ENCODE measurements at regions not wholly inside any gene's neighbourhood (a gene's known extent, or its start where the extent isn't known, plus 50 kb on each side); places are given as distances from the start of the nearest gene placed in this dataset.

DNA sequence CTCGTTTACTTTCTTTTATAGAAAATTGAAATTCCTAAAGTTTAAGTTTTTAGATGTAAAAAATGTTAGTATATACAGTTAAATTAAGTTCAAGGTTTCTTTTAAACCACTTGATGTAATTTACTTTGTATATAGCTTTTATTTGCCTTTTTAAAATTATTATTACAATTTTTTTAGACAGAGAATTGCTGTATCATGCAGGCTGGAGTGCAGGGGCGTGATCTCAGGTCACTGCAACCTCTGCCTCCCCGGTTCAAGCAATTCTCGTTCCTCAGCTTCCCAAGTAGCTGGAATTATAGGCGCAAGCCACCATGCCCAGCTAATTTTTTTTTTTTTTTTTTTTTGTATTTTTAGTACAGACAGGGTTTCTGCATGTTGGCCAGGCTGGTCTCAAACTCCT is 75.0 kb downstream of the KCNRG start:
- no peaks in the 10 kb centered on the region for H3K9me3 ChIP-seq (ENCODE audit: control insufficient read depth, low read length)
- no peaks in the 10 kb centered on the region for H3K27me3 ChIP-seq (ENCODE audit: control insufficient read depth in 1 of 2, insufficient read depth in 2 of 2, low read length in 1 of 2)
- peaks cover 0 to 1% of the 10 kb centered on the region in 2 donors for H3K4me1 ChIP-seq (ENCODE audit: control insufficient read depth in 1 of 2, insufficient read depth in 2 of 2, low read length in 2 of 2)
- no peak overlapping the region for H3K4me3 ChIP-seq (ENCODE audit: low read length in 2 of 2)
- intact Hi-C loops (cut with DNase I): no loop called here
- no peaks in the 10 kb centered on the region for H3K36me3 ChIP-seq (ENCODE audit: control insufficient read depth in 1 of 2, insufficient read depth in 2 of 2, low read length in 1 of 2)
- ATAC-seq (ENCODE audit: low FRiP score): no peak
- H3K27ac ChIP-seq (ENCODE audit: low read depth in 1 of 2, low read length in 2 of 2): no peak overlapping the region
- WGBS, 2 donors: 96 to 97% methylated on average over 5 of the region's 5 CpGs
- no peak for DNase-seq

DNA sequence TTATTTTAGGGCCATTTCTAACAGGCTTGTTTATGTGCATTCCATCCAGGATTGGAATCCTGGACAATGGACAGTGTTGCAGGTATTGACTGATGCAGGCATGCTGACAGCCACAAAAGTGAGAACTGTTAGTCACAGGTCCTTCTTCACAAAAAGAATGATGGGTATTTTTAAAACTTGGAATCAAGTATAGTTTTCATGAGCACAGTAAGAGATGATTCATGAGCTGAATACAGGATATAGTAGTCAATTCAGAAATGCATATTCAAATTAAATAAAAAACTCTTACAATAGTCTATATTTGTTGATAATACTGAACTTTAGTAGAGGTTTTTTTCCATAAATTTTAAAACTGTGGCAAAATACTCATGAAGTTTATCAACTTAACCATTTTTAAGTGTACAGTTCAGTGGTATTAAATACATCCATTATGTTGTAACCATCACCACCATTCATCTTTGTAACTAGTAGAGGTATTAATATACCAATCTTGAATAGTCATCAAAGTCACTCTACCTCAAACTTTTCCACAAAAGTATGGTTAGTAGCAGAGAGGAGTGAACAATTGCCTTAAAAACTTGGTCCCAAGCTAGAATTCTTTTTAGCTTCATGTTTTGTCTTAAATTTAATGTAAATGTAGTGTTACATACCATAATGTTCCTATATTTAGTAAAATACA is 79.5 kb downstream of the KCNRG start:
- intact Hi-C loops (cut with DNase I): no loop called here
- no peaks in the 10 kb centered on the region for H3K36me3 ChIP-seq (ENCODE audit: control insufficient read depth in 1 of 2, insufficient read depth in 2 of 2, low read length in 1 of 2)
- DNase-seq (no peak), ATAC-seq (ENCODE audit: low FRiP score) (no peak)
- no peaks in the 10 kb centered on the region for H3K27me3 ChIP-seq (ENCODE audit: control insufficient read depth in 1 of 2, insufficient read depth in 2 of 2, low read length in 1 of 2)
- no peaks in the 10 kb centered on the region for H3K9me3 ChIP-seq (ENCODE audit: control insufficient read depth, low read length)
- H3K4me3 ChIP-seq (ENCODE audit: low read length in 2 of 2): no peak overlapping the region
- no peak overlapping the region for H3K27ac ChIP-seq (ENCODE audit: low read depth in 1 of 2, low read length in 2 of 2)
- H3K4me1 ChIP-seq (ENCODE audit: control insufficient read depth in 1 of 2, insufficient read depth in 2 of 2, low read length in 2 of 2): no peaks in the 10 kb centered on the region

DNA sequence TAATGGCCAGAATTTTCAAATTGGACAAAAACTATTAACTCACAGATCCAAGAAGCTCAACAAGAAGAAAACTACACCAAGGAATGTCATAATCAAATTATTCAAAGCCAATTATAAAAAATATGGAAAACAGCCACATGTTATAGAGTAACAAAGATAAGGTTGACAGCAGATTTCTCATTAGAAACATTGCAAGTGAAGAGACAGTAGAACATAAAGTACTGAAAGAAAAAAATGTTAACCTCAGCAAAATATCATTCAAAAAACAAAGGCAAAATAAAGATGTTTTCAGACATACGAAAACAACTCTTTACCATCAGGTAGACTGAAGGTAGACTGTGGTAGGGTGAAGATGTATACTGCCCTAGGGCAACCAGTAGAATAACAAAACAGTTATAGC is 83.4 kb downstream of the KCNRG start:
- H3K4me1 ChIP-seq (ENCODE audit: control insufficient read depth in 1 of 2, insufficient read depth in 2 of 2, low read length in 2 of 2): peaks cover 0 to 2% of the 10 kb centered on the region in 2 donors
- H3K27ac ChIP-seq (ENCODE audit: low read depth in 1 of 2, low read length in 2 of 2): no peak overlapping the region
- no peak overlapping the region for H3K4me3 ChIP-seq (ENCODE audit: low read length in 2 of 2)
- no peaks in the 10 kb centered on the region for H3K9me3 ChIP-seq (ENCODE audit: control insufficient read depth, low read length)
- no peaks in the 10 kb centered on the region for H3K27me3 ChIP-seq (ENCODE audit: control insufficient read depth in 1 of 2, insufficient read depth in 2 of 2, low read length in 1 of 2)
- H3K36me3 ChIP-seq (ENCODE audit: control insufficient read depth in 1 of 2, insufficient read depth in 2 of 2, low read length in 1 of 2): no peaks in the 10 kb centered on the region
- DNase-seq (no peak), ATAC-seq (ENCODE audit: low FRiP score) (no peak)
- WGBS, 2 donors: 97 to 100% methylated on average over 1 of the region's 1 CpG
- intact Hi-C loops (cut with DNase I): no loop called here

DNA sequence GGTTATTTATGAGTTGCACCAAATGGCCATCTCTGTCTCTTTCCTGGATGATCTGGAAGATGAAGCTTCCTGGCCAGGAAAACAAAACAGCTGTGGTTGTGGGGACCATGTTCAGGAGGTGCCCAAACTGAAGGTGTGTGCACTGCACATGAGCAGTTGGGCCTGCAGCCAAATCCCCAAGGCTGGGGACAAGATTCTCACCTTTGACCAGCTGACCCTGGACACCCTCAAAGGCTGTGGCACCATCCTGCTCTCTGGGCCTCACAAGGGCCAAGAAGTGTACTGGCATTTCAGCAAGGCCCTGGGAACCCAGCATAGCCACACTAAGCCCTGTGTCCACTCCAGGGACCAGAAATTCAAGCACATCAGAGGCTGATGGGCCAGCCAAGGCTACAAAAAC is 84.2 kb downstream of the KCNRG start:
- Histone ChIP-seq H3K4me3 (ENCODE audit: low read length in 2 of 2) (no peak overlapping the region), H3K4me1 (ENCODE audit: control insufficient read depth in 1 of 2, insufficient read depth in 2 of 2, low read length in 2 of 2) (peaks cover 0 to 2% of the 10 kb centered on the region in 2 donors), H3K27ac (ENCODE audit: low read depth in 1 of 2, low read length in 2 of 2) (no peak overlapping the region), H3K27me3 (ENCODE audit: control insufficient read depth in 1 of 2, insufficient read depth in 2 of 2, low read length in 1 of 2) (no peaks in the 10 kb centered on the region), H3K9me3 (ENCODE audit: control insufficient read depth, low read length) (no peaks in the 10 kb centered on the region), H3K36me3 (ENCODE audit: control insufficient read depth in 1 of 2, insufficient read depth in 2 of 2, low read length in 1 of 2) (no peaks in the 10 kb centered on the region)
- ATAC-seq (ENCODE audit: low FRiP score) (no peak), DNase-seq (no peak)
- intact Hi-C loops (cut with DNase I): no loop called here

- Histone ChIP-seq H3K36me3 (ENCODE audit: control insufficient read depth in 1 of 2, insufficient read depth in 2 of 2, low read length in 1 of 2) (no peaks in the 10 kb centered on the region), H3K4me3 (ENCODE audit: low read length in 2 of 2) (no peak overlapping the region), H3K27ac (ENCODE audit: low read depth in 1 of 2, low read length in 2 of 2) (no peak overlapping the region), H3K27me3 (ENCODE audit: control insufficient read depth in 1 of 2, insufficient read depth in 2 of 2, low read length in 1 of 2) (no peaks in the 10 kb centered on the region), H3K9me3 (ENCODE audit: control insufficient read depth, low read length) (no peaks in the 10 kb centered on the region), H3K4me1 (ENCODE audit: control insufficient read depth in 1 of 2, insufficient read depth in 2 of 2, low read length in 2 of 2) (peaks cover 0 to 2% of the 10 kb centered on the region in 2 donors)
- ATAC-seq (ENCODE audit: low FRiP score) (no peak), DNase-seq (no peak)
- intact Hi-C loops (cut with DNase I): no loop called here
Measured at GRCh38 chr13:50101590-50101989, 86.3 kb downstream of the KCNRG start.

DNA sequence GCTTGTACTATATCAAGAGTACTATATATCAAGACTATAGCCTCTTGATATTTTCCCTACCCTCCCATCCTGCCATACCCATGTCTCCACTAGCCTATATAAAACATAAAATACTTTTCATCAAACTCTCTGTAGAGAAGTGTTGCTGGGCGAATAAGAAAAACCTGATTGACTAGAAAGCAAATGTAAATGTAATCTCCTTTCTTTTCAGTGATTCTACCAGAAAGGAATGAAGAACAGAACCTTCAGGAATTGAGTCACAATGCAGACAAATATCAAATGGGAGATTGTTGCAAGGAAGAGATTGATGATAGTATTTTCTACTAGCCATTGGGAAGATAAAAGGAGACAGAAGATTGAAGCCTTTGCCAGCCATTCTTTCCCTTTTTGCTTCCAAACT is 89.2 kb downstream of the KCNRG start:
- Histone ChIP-seq H3K4me3 (ENCODE audit: low read length in 2 of 2) (no peak overlapping the region), H3K4me1 (ENCODE audit: control insufficient read depth in 1 of 2, insufficient read depth in 2 of 2, low read length in 2 of 2) (peaks cover 0 to 2% of the 10 kb centered on the region in 2 donors), H3K36me3 (ENCODE audit: control insufficient read depth in 1 of 2, insufficient read depth in 2 of 2, low read length in 1 of 2) (no peaks in the 10 kb centered on the region), H3K9me3 (ENCODE audit: control insufficient read depth, low read length) (no peaks in the 10 kb centered on the region), H3K27me3 (ENCODE audit: control insufficient read depth in 1 of 2, insufficient read depth in 2 of 2, low read length in 1 of 2) (no peaks in the 10 kb centered on the region), H3K27ac (ENCODE audit: low read depth in 1 of 2, low read length in 2 of 2) (no peak overlapping the region)
- no peak for ATAC-seq (ENCODE audit: low FRiP score)
- intact Hi-C loops (cut with DNase I): no loop called here
- WGBS, 2 donors: 25 to 40% methylated on average over 1 of the region's 1 CpG
- no peak for DNase-seq

DNA sequence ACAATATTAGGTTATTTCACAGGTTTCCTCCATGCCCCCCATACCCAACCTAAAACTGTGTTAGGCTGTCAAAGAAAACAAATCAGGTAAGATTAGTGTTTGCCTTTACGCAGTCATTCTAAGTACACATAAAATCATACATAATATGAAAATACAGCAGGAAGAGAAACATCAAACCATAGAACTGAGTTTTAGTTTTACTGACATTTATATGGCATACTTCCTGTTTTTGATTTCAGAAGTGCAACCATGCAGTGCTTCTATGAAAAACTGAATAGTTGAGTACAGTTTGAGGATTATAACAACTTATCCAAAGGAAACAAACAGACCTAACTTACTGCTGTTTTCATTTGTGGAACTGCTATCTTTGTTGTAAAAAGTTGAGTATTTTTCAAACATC is 91.3 kb downstream of the KCNRG start:
- Histone ChIP-seq H3K4me1 (ENCODE audit: control insufficient read depth in 1 of 2, insufficient read depth in 2 of 2, low read length in 2 of 2) (no peaks in the 10 kb centered on the region), H3K36me3 (ENCODE audit: control insufficient read depth in 1 of 2, insufficient read depth in 2 of 2, low read length in 1 of 2) (peaks cover 0 to 2% of the 10 kb centered on the region in 2 donors), H3K9me3 (ENCODE audit: control insufficient read depth, low read length) (no peaks in the 10 kb centered on the region), H3K4me3 (ENCODE audit: low read length in 2 of 2) (no peak overlapping the region), H3K27ac (ENCODE audit: low read depth in 1 of 2, low read length in 2 of 2) (no peak overlapping the region), H3K27me3 (ENCODE audit: control insufficient read depth in 1 of 2, insufficient read depth in 2 of 2, low read length in 1 of 2) (no peaks in the 10 kb centered on the region)
- intact Hi-C loops (cut with DNase I): no loop called here
- WGBS, 2 donors: 76 to 79% methylated on average over 1 of the region's 1 CpG
- ATAC-seq (ENCODE audit: low FRiP score) (no peak), DNase-seq (no peak)

- Histone ChIP-seq H3K36me3 (ENCODE audit: control insufficient read depth in 1 of 2, insufficient read depth in 2 of 2, low read length in 1 of 2) (peaks cover 0 to 2% of the 10 kb centered on the region in 2 donors), H3K27ac (ENCODE audit: low read depth in 1 of 2, low read length in 2 of 2) (no peak overlapping the region), H3K4me3 (ENCODE audit: low read length in 2 of 2) (no peak overlapping the region), H3K4me1 (ENCODE audit: control insufficient read depth in 1 of 2, insufficient read depth in 2 of 2, low read length in 2 of 2) (no peaks in the 10 kb centered on the region), H3K27me3 (ENCODE audit: control insufficient read depth in 1 of 2, insufficient read depth in 2 of 2, low read length in 1 of 2) (no peaks in the 10 kb centered on the region), H3K9me3 (ENCODE audit: control insufficient read depth, low read length) (no peaks in the 10 kb centered on the region)
- DNase-seq (no peak), ATAC-seq (ENCODE audit: low FRiP score) (no peak)
- intact Hi-C loops (cut with DNase I): no loop called here
- 11 to 16% methylated on average over 1 of the region's 1 CpG for WGBS, 2 donors
Measured at GRCh38 chr13:50107205-50107604, 92.0 kb downstream of the KCNRG start.

GRCh38 chr13:50114961-50115360 is 99.7 kb downstream of the KCNRG start:
- ATAC-seq (ENCODE audit: low FRiP score): no peak
- no peak overlapping the region for H3K27ac ChIP-seq (ENCODE audit: low read depth in 1 of 2, low read length in 2 of 2)
- intact Hi-C loops (cut with DNase I): no loop called here

More at GRCh38 chr13:50114961-50115360, 99.7 kb downstream of the KCNRG start:
- Histone ChIP-seq H3K4me3 (ENCODE audit: low read length in 2 of 2) (no peak overlapping the region), H3K4me1 (ENCODE audit: control insufficient read depth in 1 of 2, insufficient read depth in 2 of 2, low read length in 2 of 2) (peaks cover 0 to 2% of the 10 kb centered on the region in 2 donors), H3K27me3 (ENCODE audit: control insufficient read depth in 1 of 2, insufficient read depth in 2 of 2, low read length in 1 of 2) (no peaks in the 10 kb centered on the region), H3K9me3 (ENCODE audit: control insufficient read depth, low read length) (no peaks in the 10 kb centered on the region), H3K36me3 (ENCODE audit: control insufficient read depth in 1 of 2, insufficient read depth in 2 of 2, low read length in 1 of 2) (peaks cover 0 to 2% of the 10 kb centered on the region in 2 donors)
- 85 to 86% methylated on average over 2 of the region's 2 CpGs for WGBS, 2 donors
- DNase-seq: no peak
